UCSD-AML1 (cell line): ENCODE measurements at regions not wholly inside any gene's neighbourhood (a gene's known extent, or its start where the extent isn't known, plus 50 kb on each side); places are given as distances from the start of the nearest gene placed in this dataset.
"Not testable (repeated sequence)": the region's sequence is repeated elsewhere in the genome, so short reads cannot be mapped to it uniquely, and the experiment has no call there.

Experiments
- DNase-seq: peaks from one replicate; lab custom pipeline; 2025; ENCODE audit not compliant: unreplicated experiment; lab: John Stamatoyannopoulos, UW

DNA sequence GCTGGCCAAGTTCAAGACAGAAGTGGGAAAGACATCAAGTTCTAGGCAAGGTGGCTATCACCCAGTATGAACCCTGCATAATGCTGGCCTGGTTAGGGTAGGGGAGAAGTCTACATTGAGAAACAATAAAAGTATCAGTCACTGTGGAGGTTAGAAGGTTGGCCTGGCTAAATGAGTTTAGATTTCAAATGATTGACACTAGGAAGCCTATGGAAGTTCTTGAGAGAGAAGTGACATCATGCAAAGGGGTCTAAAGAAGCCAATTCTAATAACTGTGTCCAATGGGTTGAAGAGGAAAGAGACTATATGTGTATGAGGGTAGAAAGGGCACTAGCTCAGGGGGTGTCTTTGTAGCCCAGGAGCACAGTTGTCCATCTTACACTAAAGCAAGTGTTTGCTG, 98.5 kb upstream of the MBIP start:
- no peak for DNase-seq

DNA sequence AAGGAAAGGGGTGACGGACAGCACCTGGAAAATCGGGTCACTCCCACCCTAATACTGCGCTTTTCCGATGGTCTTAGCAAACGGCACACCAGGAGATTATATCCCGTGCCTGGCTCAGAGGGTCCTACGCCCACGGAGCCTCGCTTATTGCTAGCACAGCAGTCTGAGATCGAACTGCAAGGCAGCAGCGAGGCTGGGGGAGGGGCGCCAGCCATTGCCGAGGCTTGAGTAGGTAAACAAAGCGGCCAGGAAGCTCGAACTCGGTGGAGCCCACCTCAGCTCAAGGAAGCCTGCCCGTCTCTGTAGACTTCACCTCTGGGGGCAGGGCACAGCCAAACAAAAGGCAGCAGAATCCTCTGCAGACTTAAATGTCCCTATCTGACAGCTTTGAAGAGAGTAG, 91.5 kb upstream of the MBIP start:
- DNase-seq: not testable (repeated sequence)

DNA sequence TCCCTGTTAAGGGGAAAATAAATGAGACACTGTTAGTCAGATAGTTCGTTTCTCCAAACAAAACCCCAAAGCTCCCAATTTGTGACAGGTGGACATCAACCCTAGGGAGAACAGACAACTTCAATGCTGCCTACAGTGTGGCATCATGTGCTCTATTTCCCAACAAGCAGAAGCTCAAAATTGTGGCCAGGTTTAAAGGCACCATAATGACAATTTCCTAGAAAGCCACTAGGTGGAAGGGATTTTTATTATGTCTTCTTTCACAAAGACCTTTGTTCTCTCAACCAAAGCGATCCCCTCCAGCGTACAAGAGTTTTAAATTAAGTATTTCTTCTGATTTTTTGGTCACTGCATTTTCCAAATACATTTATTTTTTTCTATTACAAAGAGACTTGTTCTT, 88.0 kb upstream of the MBIP start:
- no peak for DNase-seq

DNA sequence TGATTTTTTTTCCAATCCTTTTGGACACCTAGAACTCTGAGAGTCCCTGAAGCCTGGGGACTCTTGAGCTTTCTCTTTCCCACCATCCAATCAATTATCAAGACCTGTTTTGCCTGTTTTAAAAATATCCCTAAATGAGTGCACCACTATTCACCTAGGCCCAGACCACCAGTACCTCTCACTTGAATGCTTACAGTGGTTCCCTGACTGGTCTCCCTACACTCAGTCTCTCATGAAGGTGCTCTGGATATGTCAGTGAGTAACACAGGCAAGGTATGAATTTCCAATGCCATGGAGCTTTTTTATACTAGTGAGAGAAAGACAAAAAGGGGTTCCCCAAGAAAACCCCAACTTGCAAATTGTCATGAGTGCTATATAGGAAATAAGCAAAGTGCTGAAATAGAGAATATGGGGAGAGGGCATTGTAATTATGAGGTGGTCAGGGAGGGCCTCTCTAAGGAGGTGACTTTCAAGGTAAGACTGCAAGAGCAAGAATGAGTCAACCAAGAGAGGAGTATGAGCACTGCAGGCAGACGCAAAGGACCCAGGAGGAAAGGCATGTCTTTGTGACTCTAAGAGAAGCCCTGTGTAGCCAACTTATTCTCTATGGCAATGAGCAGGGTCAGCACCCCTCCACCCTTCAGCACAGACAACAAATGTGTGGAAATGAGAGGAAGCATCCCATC, 85.3 kb upstream of the MBIP start:
- DNase-seq: no peak

DNA sequence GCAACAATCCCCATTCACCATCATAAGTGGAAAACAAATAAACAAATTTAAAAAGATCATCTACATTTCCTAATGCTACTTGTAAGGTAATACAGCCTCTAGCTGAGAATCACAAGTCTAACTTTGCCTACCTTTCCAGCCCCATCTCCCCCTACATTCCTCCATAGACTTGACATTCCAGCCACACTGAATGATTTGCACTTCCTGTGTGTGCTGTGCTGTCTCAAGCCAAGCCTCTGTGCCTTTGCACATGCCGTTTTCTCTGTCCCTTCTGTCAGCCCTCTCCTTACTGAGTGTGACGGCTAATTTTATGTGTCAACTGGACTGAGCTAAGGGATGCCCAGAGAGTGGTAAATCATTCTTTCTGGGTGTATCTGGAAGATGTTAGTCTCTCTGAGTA, 82.4 kb upstream of the MBIP start:
- DNase-seq: no peak

DNA sequence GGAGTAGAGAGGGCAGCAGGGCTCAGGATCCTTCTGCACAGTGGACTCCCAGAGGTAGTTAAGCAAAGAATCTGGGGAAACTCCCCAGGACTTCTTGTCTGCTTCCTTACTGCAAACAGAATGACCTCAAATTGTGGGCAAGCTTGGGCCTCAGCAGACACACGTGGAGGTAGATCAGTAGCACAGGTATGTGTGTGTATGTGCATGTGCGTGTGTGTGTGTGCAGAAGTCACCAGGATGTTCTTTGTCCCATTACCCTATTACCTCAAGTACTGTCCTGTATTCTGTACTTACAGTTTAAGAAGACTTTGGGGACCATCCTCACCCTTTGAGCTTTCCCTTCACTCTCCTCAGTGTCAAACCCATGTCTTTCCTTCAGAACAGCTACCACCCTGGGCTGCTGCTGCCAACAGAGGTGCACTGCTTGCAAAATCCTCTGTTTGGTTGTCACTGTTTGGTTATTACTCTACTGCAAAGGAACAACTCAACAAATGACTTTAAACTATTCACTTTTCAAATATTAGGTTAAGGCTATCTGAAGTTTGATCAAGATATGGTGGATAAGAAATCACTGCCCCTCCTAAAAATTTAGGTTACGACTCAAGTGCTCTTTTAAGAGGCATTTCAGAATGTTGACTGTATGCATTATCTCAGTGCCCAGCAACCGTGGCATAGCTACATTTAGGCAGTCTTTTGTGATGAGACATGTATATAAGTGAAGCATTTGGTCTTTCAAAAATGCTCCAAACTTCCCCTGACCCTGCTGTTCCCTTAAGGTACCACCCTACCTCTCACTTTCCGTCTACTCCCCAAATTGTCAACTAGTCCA, 78.2 kb upstream of the MBIP start:
- no peak for DNase-seq

DNA sequence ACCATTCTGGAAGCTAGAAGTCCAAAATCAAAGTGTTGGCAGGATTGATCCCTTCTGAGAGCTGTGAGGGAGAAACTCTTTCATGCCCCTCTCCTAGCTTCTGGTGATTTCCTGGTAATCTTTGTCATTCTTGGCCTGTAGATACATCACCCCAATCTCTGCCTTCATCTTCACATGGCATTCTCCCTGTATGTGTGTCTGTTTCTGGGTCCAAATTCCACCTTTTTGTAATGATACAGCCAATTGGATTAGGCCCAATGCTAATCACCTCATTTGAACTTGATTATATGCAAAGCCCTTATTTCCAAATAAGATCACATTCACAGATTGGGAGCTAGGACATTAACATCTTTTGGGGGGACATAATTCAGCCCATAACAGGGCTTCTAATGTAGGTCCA, 76.9 kb upstream of the MBIP start:
- DNase-seq: no peak

DNA sequence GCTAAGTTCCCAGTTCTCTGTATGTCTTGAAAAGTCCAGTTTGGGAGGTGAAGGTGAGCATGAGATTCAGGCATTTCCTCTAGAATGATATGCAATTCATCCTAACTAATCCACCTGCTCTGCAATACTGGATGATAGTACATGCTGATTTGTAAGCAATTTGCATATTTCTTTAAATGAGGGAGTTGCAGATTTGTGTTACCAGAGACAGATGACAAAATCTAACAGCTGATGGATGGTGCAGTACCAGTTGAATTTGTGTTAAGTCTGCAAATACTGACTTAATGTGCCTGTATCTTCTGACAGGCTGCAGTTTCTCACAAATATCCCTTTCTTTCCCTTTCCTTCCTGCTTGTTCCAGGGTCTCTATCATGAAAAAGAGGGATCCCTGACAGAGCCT, 76.4 kb upstream of the MBIP start:
- DNase-seq: no peak

DNA sequence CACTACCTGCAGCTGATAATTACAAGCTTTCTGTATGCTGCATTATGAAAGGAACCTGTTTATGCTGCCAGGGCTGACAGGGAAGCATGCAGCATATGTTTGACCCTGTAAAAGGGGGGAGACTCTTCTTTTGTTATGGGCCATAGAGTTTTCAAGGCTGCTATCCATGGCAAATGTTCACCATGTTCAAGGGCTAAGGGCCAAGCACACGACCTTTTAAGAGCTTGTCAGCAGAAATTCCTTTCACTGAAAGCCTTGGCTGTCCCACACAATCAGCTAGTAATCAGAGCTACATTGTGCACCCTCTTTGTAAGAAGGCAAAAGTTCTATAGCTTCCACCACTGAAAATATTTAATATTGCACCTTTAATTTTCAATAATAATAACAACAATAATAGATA, 74.2 kb upstream of the MBIP start:
- DNase-seq: no peak

DNA sequence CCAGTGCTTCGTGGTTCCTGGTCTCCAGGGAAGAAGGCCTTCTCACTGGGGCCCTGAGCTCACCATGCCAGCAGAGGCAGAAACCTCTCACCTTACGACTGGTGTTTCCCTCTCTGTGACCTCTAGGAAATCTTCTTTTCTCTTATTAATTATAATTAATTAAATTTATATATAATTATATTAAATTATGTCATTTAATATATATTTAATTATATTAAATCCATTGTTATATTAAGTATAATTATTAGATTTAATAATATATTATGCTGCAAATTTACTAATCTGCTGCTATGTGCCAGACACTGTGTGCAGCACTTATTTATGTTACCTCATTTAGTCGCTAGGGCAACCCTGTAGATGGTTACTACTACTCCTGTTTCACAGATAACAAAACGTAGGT, 70.3 kb upstream of the MBIP start:
- DNase-seq: no peak

DNA sequence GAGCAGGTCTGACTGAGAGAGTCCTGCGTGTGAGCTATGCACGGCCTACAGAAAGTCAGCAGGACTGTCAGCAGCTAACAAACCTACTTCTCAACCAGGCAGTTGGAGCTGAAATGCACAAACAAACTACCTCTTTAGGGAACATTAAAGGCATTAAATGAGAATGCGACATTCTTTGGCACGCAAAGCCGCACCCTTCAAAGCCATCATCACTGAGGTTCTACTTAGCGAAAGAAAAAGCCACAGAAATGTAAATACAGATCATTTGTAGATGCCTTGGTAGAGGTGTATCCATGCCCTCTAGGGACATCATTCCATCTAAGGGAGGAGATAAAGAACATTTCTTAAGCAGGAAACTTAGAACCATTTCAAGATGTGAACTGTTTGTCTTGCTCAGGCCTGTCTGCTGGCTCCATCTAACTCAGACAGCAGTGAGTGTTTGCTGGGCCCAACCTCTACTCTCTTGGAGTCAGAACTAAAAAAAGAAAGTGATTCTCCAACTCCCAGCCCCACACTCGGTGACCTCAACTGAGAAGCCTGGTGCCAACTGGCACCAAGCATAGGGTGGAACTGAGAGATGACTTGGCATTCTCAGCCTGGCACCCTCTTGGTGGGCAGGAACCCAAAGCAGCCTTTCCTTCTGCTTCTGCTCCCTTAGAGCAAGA, 63.5 kb upstream of the MBIP start:
- DNase-seq: no peak

DNA sequence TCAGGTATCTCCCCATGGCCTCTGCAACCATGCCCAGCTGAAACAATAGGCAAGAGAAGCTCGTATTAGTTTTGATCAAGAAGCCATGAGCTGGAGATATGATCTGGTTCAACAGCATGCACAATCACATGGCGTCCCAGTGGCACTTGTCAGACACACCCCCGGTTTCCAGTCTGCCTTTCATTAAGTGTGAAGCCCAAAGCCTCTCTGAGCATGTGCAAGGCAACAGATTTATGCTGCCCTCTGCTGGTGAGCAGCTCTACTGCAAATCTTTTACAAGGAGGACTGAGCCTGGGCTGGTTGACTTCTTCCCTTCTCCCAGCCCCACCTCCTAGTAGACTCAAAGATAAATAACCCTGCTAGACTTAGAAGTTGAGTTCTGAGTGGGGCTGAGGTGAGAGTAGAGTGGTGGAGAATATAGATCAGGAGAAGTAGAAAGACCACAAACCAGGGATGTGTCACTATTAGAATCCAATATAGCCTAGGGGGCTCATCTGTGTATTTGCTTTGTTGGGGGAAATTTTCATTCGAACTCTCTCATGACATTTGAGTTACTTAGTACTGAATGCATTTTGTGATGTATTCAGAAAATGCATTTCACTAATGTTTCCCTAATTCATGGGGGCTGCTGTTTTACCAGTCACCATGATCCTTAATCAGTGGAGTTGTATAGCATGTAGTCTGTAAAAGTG, 53.7 kb upstream of the MBIP start:
- DNase-seq: peak; percentile 57
